ENCODE measurements at regions not wholly inside any gene's neighbourhood (a gene's known extent, or its start where the extent isn't known, plus 50 kb on each side); places are given as distances from the start of the nearest gene placed in this dataset.

- Histone ChIP-seq H4K5ac (ENCODE audit: insufficient read length, low read depth, low read length) (no peak overlapping the region), H2AK5ac (ENCODE audit: low read depth, low read length) (no peak overlapping the region), H4K8ac (ENCODE audit: extremely low read depth, insufficient read depth, low read length) (no peak overlapping the region), H3K4me2 (ENCODE audit: insufficient read depth in 1 of 2, low read depth in 2 of 2, low read length in 2 of 2) (no peak overlapping the region), H3K4me1 (replicated peaks in 1 of 4; ENCODE audit: control insufficient read depth in 3 of 4, insufficient read depth in 4 of 4, low read length in 3 of 4) (peaks cover 0 to 9% (median 4%) of the 10 kb centered on the region in 4 experiments; a peak in 3 of 7 replicates), H3K79me1 (ENCODE audit: low read depth, low read length) (no peaks in the 10 kb centered on the region; the same call in 1 of the 2 replicates), H3K18ac (ENCODE audit: extremely low read depth, low read length) (no peak overlapping the region), H3K14ac (ENCODE audit: insufficient read length) (no peak overlapping the region), H3K27me3 (replicated peaks in 1 of 4; ENCODE audit: control insufficient read depth in 3 of 4, extremely low read depth in 1 of 4, insufficient read depth in 3 of 4, low read length in 3 of 4) (no peaks in the 10 kb centered on the region), H4K91ac (replicated peaks; ENCODE audit: insufficient read length, low read length) (no peak overlapping the region), H3K36me3 (ENCODE audit: control insufficient read depth in 2 of 4, insufficient read depth in 4 of 4, low read length in 3 of 4) (no peaks in the 10 kb centered on the region), H2AFZ (ENCODE audit: low read length) (no peak overlapping the region), H2BK120ac (replicated peaks; ENCODE audit: low read depth, low read length) (no peak overlapping the region), H3K27ac (ENCODE audit: low read depth, low read length) (no peak overlapping the region), H4K20me1 (replicated peaks in 1 of 2; ENCODE audit: control insufficient read depth in 1 of 2, insufficient read depth in 2 of 2, low read length in 2 of 2) (no peaks in the 10 kb centered on the region), H2BK20ac (ENCODE audit: low read length) (no peak overlapping the region), H3K4me3 (ENCODE audit: extremely low read depth in 1 of 4, insufficient read depth in 2 of 4, low read depth in 3 of 4, low read length in 4 of 4) (no peak overlapping the region), H2BK12ac (ENCODE audit: low read depth, low read length) (no peak overlapping the region), H3K23ac (ENCODE audit: insufficient read length) (no peak overlapping the region), H2BK15ac (ENCODE audit: low read length) (no peak overlapping the region), H3K79me2 (ENCODE audit: control insufficient read depth in 1 of 2, insufficient read depth in 2 of 2, low read length in 2 of 2) (no peaks in the 10 kb centered on the region), H3K9me3 (ENCODE audit: insufficient read depth in 2 of 2, low read depth in 1 of 2, low read length in 1 of 2) (no peaks in the 10 kb centered on the region), H3K4ac (replicated peaks; ENCODE audit: insufficient read length, low read depth, low read length) (no peak overlapping the region), H2BK5ac (ENCODE audit: low read depth, low read length) (no peak overlapping the region), H3K23me2 (ENCODE audit: low read depth, low read length) (no peaks in the 10 kb centered on the region), H3K56ac (replicated peaks; ENCODE audit: insufficient read length, low read depth, low read length) (no peak overlapping the region), H3K9ac (replicated peaks in 1 of 4; ENCODE audit: extremely low read depth in 1 of 4, low read depth in 3 of 4, low read length in 3 of 4) (no peak overlapping the region)
- FAIRE-seq, result no peak
- no peak for DNase-seq (ENCODE audit: low read depth in 1 of 2, low spot score in 2 of 2)
- WGBS, 2 experiments (ENCODE audit: extremely low coverage in 1 of 2, insufficient coverage in 1 of 2, insufficient read length in 1 of 2, insufficient replicate concordance in 2 of 2, low coverage in 1 of 2, low lambda C conversion rate in 2 of 2, missing lambda C conversion rate in 1 of 2), result 85% methylated on average over 1 of the region's 1 CpG; no CpG with 5 or more reads in 1 of the 2 experiments
- ChIA-PET CTCF (ENCODE audit: partially characterized antibody) (no interaction called here), POLR2A (ENCODE audit: partially characterized antibody) (no interaction called here)
- TF ChIP-seq SIRT6 (IDR thresholded peaks at IDR 0.05; ENCODE audit: low read length) (no peak), TEAD4 (IDR thresholded peaks at IDR 0.05; ENCODE audit: low read depth, low read length) (no peak), SUZ12 (IDR thresholded peaks at IDR 0.05; ENCODE audit: low read length) (no peak), CTBP2 (IDR thresholded peaks at IDR 0.05; ENCODE audit: borderline replicate concordance, insufficient read depth, insufficient read length, low read length) (no peak), ZNF274 (IDR thresholded peaks at IDR 0.05; ENCODE audit: borderline replicate concordance, extremely low read depth, low read length) (no peak), KDM5A (IDR thresholded peaks at IDR 0.05; ENCODE audit: low read length) (no peak), CEBPB (IDR thresholded peaks at IDR 0.05; ENCODE audit: low read depth, low read length) (no peak), SIX5 (IDR thresholded peaks at IDR 0.05; ENCODE audit: low read depth, low read length) (no peak), CHD2 (IDR thresholded peaks at IDR 0.05; ENCODE audit: low read length) (no peak), MAFK (IDR thresholded peaks at IDR 0.05; ENCODE audit: low read depth, low read length) (no peak)
- TF ChIP-seq, protein P1, sequence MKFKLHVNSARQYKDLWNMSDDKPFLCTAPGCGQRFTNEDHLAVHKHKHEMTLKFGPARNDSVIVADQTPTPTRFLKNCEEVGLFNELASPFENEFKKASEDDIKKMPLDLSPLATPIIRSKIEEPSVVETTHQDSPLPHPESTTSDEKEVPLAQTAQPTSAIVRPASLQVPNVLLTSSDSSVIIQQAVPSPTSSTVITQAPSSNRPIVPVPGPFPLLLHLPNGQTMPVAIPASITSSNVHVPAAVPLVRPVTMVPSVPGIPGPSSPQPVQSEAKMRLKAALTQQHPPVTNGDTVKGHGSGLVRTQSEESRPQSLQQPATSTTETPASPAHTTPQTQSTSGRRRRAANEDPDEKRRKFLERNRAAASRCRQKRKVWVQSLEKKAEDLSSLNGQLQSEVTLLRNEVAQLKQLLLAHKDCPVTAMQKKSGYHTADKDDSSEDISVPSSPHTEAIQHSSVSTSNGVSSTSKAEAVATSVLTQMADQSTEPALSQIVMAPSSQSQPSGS (IDR thresholded peaks at IDR 0.05; ENCODE audit: low read length), result no peak
- TF ChIP-seq, protein P2, sequence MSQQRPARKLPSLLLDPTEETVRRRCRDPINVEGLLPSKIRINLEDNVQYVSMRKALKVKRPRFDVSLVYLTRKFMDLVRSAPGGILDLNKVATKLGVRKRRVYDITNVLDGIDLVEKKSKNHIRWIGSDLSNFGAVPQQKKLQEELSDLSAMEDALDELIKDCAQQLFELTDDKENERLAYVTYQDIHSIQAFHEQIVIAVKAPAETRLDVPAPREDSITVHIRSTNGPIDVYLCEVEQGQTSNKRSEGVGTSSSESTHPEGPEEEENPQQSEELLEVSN (IDR thresholded peaks at IDR 0.05), result no peak
Measured at GRCh38 chr1:56289260-56289659, 290.1 kb downstream of the PLPP3 start.
